Mesendoderm (in vitro differentiated cells): ENCODE measurements at regions not wholly inside any gene's neighbourhood (a gene's known extent, or its start where the extent isn't known, plus 50 kb on each side); places are given as distances from the start of the nearest gene placed in this dataset.
A peak's percentile ranks its signal among the peaks of the same experiment; 100 is the strongest.

Experiments
- DNase-seq: peaks from one replicate; pipeline ENCODE4 v3.0.0; 2013
- H2AK5ac ChIP-seq: 2 replicates; pipeline ENCODE4 v1.6.1; 2013; ENCODE audit warnings: low read length, inconsistent platforms
- H2BK120ac ChIP-seq: 2 replicates; pipeline ENCODE4 v1.6.1; 2013; ENCODE audit warnings: low read depth, mild to moderate bottlenecking, low read length, moderate library complexity, mixed read lengths
- H2BK15ac ChIP-seq: replicated peaks from 2 replicates; pipeline ENCODE4 v1.6.1; 2013; ENCODE audit warnings: low read depth, mild to moderate bottlenecking, moderate library complexity
- H2BK5ac ChIP-seq: 2 replicates; pipeline ENCODE4 v1.6.1; 2013; ENCODE audit warnings: low read length, inconsistent platforms
- H3K18ac ChIP-seq: 2 replicates; pipeline ENCODE4 v1.6.1; 2013; ENCODE audit warnings: mild to moderate bottlenecking, low read length, mixed read lengths
- H3K23ac ChIP-seq: one replicate; pipeline ENCODE4 v1.6.1; 2013; ENCODE audit warnings: low read length
- H3K27ac ChIP-seq: 2 replicates; pipeline ENCODE4 v1.5.1; 2013; ENCODE audit warnings: low read depth, mild to moderate bottlenecking, inconsistent platforms, low read length, moderate library complexity
- H3K27me3 ChIP-seq: 2 replicates; pipeline ENCODE4 v1.6.1; 2013; ENCODE audit warnings: low read length, control low read depth, mild to moderate bottlenecking, inconsistent platforms; ENCODE audit not compliant: insufficient read depth, poor library complexity
- H3K36me3 ChIP-seq: 2 replicates; pipeline ENCODE4 v1.6.1; 2013; ENCODE audit warnings: low read length, inconsistent platforms; ENCODE audit not compliant: control insufficient read depth, insufficient read depth
- H3K4ac ChIP-seq: one replicate; pipeline ENCODE4 v1.6.1; 2013; ENCODE audit warnings: low read depth, mild to moderate bottlenecking, low read length, moderate library complexity
- H3K4me1 ChIP-seq: 2 replicates; pipeline ENCODE4 v1.6.1; 2013; ENCODE audit warnings: low read depth, low read length, inconsistent platforms; ENCODE audit not compliant: control insufficient read depth
- H3K4me2 ChIP-seq: 2 replicates; pipeline ENCODE4 v1.6.1; 2013; ENCODE audit warnings: low read length
- H3K4me3 ChIP-seq: 2 replicates; pipeline ENCODE4 v1.5.1; 2013; ENCODE audit warnings: mild to moderate bottlenecking, low read length
- H3K56ac ChIP-seq: one replicate; pipeline ENCODE4 v1.6.1; 2013; ENCODE audit warnings: low read length
- H3K79me1 ChIP-seq: 2 replicates; pipeline ENCODE4 v1.6.1; 2013; ENCODE audit warnings: low read length, inconsistent platforms
- H3K79me2 ChIP-seq: 2 replicates; pipeline ENCODE4 v1.6.1; 2013; ENCODE audit warnings: mild to moderate bottlenecking, low read length; ENCODE audit not compliant: control insufficient read depth, insufficient read depth
- H3K9ac ChIP-seq: 2 replicates; pipeline ENCODE4 v1.6.1; 2013; ENCODE audit warnings: low read length, inconsistent platforms
- H4K5ac ChIP-seq: one replicate; pipeline ENCODE4 v1.6.1; 2013; ENCODE audit warnings: low read length
- H4K8ac ChIP-seq: one replicate; pipeline ENCODE4 v1.6.1; 2013; ENCODE audit warnings: low read depth, mild to moderate bottlenecking, control low read depth, low read length, moderate library complexity
- WGBS: extraction: QIAGEN DNeasy Blood & Tissue Kit; methylation state at CpG from one replicate; pipeline ENCODE4 v1.1.7; 2013; ENCODE audit warnings: low lambda C conversion rate, missing lambda C conversion rate; ENCODE audit not compliant: insufficient coverage; ENCODE audit errors: extremely low coverage; 5-methylcytosine and 5-hydroxymethylcytosine counted together

- Histone ChIP-seq H3K23ac (no peak overlapping the region), H4K8ac (no peak overlapping the region), H3K56ac (no peak overlapping the region), H2BK15ac (no peak overlapping the region), H2BK120ac (no peak overlapping the region), H4K5ac (no peak overlapping the region), H3K79me2 (no peaks in the 10 kb centered on the region), H3K27ac (no peak overlapping the region), H3K36me3 (no peaks in the 10 kb centered on the region), H2AK5ac (no peak overlapping the region), H3K27me3 (no peaks in the 10 kb centered on the region), H3K9ac (no peak overlapping the region), H3K4ac (no peak overlapping the region), H3K4me3 (no peak overlapping the region), H3K18ac (no peak overlapping the region), H3K79me1 (no peaks in the 10 kb centered on the region), H2BK5ac (no peak overlapping the region), H3K4me2 (no peak overlapping the region), H3K4me1 (no peaks in the 10 kb centered on the region)
- DNase-seq: no peak
- no CpG with 5 or more reads among the region's 2 CpGs for WGBS
Measured at GRCh38 chr14:28113311-28113710, 653.3 kb upstream of the FOXG1 start.

GRCh38 chr14:28116716-28117115, 649.9 kb upstream of the FOXG1 start:
- H2BK120ac ChIP-seq: no peak overlapping the region

GRCh38 chr14:28119849-28120248, 646.7 kb upstream of the FOXG1 start:
- Histone ChIP-seq H2BK5ac (no peak overlapping the region), H4K5ac (no peak overlapping the region), H3K4me3 (no peak overlapping the region), H3K36me3 (no peaks in the 10 kb centered on the region), H2BK15ac (no peak overlapping the region), H3K9ac (no peak overlapping the region), H2BK120ac (no peak overlapping the region), H3K4ac (no peak overlapping the region), H3K23ac (no peak overlapping the region), H3K18ac (no peak overlapping the region), H2AK5ac (no peak overlapping the region), H3K79me2 (no peaks in the 10 kb centered on the region), H3K56ac (no peak overlapping the region), H3K27me3 (peaks cover 2% of the 10 kb centered on the region), H3K79me1 (no peaks in the 10 kb centered on the region), H3K27ac (no peak overlapping the region), H4K8ac (no peak overlapping the region), H3K4me2 (no peak overlapping the region), H3K4me1 (no peaks in the 10 kb centered on the region)
- DNase-seq: no peak
- WGBS: no CpG with 5 or more reads among the region's 2 CpGs

More at GRCh38 chr14:28116716-28117115, 649.9 kb upstream of the FOXG1 start:
- Histone ChIP-seq H4K5ac (no peak overlapping the region), H2BK5ac (no peak overlapping the region), H3K79me2 (no peaks in the 10 kb centered on the region), H3K27ac (no peak overlapping the region), H3K4ac (no peak overlapping the region), H3K56ac (no peak overlapping the region), H2AK5ac (no peak overlapping the region), H3K79me1 (no peaks in the 10 kb centered on the region), H3K4me1 (no peaks in the 10 kb centered on the region), H3K36me3 (no peaks in the 10 kb centered on the region), H3K18ac (no peak overlapping the region), H3K27me3 (no peaks in the 10 kb centered on the region), H2BK15ac (no peak overlapping the region), H3K4me2 (no peak overlapping the region), H4K8ac (no peak overlapping the region), H3K4me3 (no peak overlapping the region), H3K23ac (no peak overlapping the region), H3K9ac (no peak overlapping the region)
- DNase-seq: peak; percentile 36

- Histone ChIP-seq H3K4me1 (no peaks in the 10 kb centered on the region), H3K36me3 (no peaks in the 10 kb centered on the region), H4K8ac (no peak overlapping the region), H3K27me3 (peaks cover 2% of the 10 kb centered on the region), H3K18ac (no peak overlapping the region), H3K56ac (no peak overlapping the region), H3K4me2 (no peak overlapping the region), H2BK15ac (no peak overlapping the region), H3K79me1 (no peaks in the 10 kb centered on the region), H3K27ac (no peak overlapping the region), H2BK120ac (no peak overlapping the region), H3K4ac (no peak overlapping the region), H4K5ac (no peak overlapping the region), H3K9ac (no peak overlapping the region), H3K79me2 (no peaks in the 10 kb centered on the region), H3K4me3 (no peak overlapping the region), H2BK5ac (no peak overlapping the region), H3K23ac (no peak overlapping the region), H2AK5ac (no peak overlapping the region)
- DNase-seq: no peak
Measured at GRCh38 chr14:28120391-28120790, 646.2 kb upstream of the FOXG1 start.

GRCh38 chr14:28121512-28122297, 644.9 kb upstream of the FOXG1 start:
- Histone ChIP-seq H2BK120ac (no peak overlapping the region), H4K5ac (no peak overlapping the region), H2BK15ac (no peak overlapping the region), H3K4me2 (no peak overlapping the region), H3K23ac (no peak overlapping the region), H3K79me1 (no peaks in the 10 kb centered on the region), H4K8ac (no peak overlapping the region), H3K79me2 (no peaks in the 10 kb centered on the region), H3K4me1 (no peaks in the 10 kb centered on the region), H2AK5ac (no peak overlapping the region), H3K4ac (no peak overlapping the region), H3K56ac (no peak overlapping the region), H2BK5ac (no peak overlapping the region), H3K4me3 (no peak overlapping the region), H3K27ac (no peak overlapping the region), H3K9ac (no peak overlapping the region), H3K18ac (no peak overlapping the region), H3K27me3 (peaks cover 2% of the 10 kb centered on the region), H3K36me3 (no peaks in the 10 kb centered on the region)
- WGBS: no CpG with 5 or more reads among the region's 3 CpGs
- peak; percentile 75 for DNase-seq
